Thyroid gland (tissue), 4 donors: ENCODE measurements at regions not wholly inside any gene's neighbourhood (a gene's known extent, or its start where the extent isn't known, plus 50 kb on each side); places are given as distances from the start of the nearest gene placed in this dataset.

Source experiments
- DNase-seq, 2 donors: peaks; one replicate each; pipeline ENCODE4 v3.0.0-alpha.2; 2019
- H3K27ac ChIP-seq, 3 donors: fragments of 200-600 bp; sonication (generic); 1 replicate in 2 of 3; 2 replicates in 1 of 3; pipeline ENCODE4 v1.5.1; 2016 to 2019; ENCODE audit warnings: mild to moderate bottlenecking in 1 of 3, moderate library complexity in 1 of 3
- H3K27me3 ChIP-seq: fragments of 200-600 bp; sonication (generic); one replicate; pipeline ENCODE4 v1.5.1; 2019
- H3K36me3 ChIP-seq, 2 donors: fragments of 200-600 bp; sonication (generic); one replicate each; pipeline ENCODE4 v1.5.1; 2016 to 2019
- H3K4me1 ChIP-seq, 2 donors: fragments of 200-600 bp; sonication (generic); one replicate each; pipeline ENCODE4 v1.5.1; 2017 to 2019
- H3K4me3 ChIP-seq, 3 donors: fragments of 200-600 bp; sonication (generic); replicated peaks in 1 of 3; 1 replicate in 2 of 3; 2 replicates in 1 of 3; pipeline ENCODE4 v1.5.1; 2016; ENCODE audit warnings: mild to moderate bottlenecking in 1 of 3
- H3K9me3 ChIP-seq: fragments of 200-600 bp; sonication (generic); one replicate; pipeline ENCODE4 v1.5.1; 2017
- CTCF ChIP-seq, 6 experiments: fragments of 200-600 bp in 3 of 6; fragments of 450-650 bp in 3 of 6; sonication (generic) in 3 of 6; IDR thresholded peaks; one replicate each; pipeline ENCODE4 v1.5.1; 2016 to 2019; ENCODE audit warnings: antibody characterized with exemption in 6 of 6, mild to moderate bottlenecking in 2 of 6, inconsistent platforms in 1 of 6, moderate library complexity in 1 of 6
- POLR2A ChIP-seq, 2 donors: fragments of 450-650 bp; IDR thresholded peaks; one replicate each; pipeline ENCODE4 v1.6.1; 2017; ENCODE audit warnings: antibody characterized with exemption in 2 of 2, mild to moderate bottlenecking in 2 of 2, moderate library complexity in 1 of 2
- WGBS, 2 donors: methylation state at CpG; one replicate each; pipeline ENCODE4 v1.1.5; 2017; 5-methylcytosine and 5-hydroxymethylcytosine counted together
- intact Hi-C: fragments of 100-400 bp; cut with DNase I; formaldehyde crosslinking; loops from one replicate; pipeline ENCODE4 v1.15.1; 2023

- Histone ChIP-seq H3K4me1 (no peaks in the 10 kb centered on the region), H3K27ac (no peak overlapping the region), H3K4me3 (no peak overlapping the region), H3K9me3 (no peaks in the 10 kb centered on the region), H3K36me3 (no peaks in the 10 kb centered on the region), H3K27me3 (no peaks in the 10 kb centered on the region)
- 87 to 90% methylated on average over 24 to 25 of the region's 25 CpGs for WGBS, 2 donors
- no peak for TF ChIP-seq CTCF (IDR thresholded peaks at IDR 0.05)
- no peak for TF ChIP-seq POLR2A (IDR thresholded peaks at IDR 0.05)
- no peak for DNase-seq
- intact Hi-C loops = no loop called here
These were observed 373.9 kb downstream of the GLRX3 start for GRCh38 chr10:130509881-130510689.

- H3K4me3 ChIP-seq = no peak overlapping the region
- H3K9me3 ChIP-seq = no peaks in the 10 kb centered on the region
- no peak overlapping the region for H3K27ac ChIP-seq
- no peak for DNase-seq
- no peaks in the 10 kb centered on the region for H3K27me3 ChIP-seq
- TF ChIP-seq CTCF (IDR thresholded peaks at IDR 0.05) = no peak
- intact Hi-C loops = no loop called here
- 87 to 88% methylated on average over 9 of the region's 9 CpGs for WGBS, 2 donors
- no peaks in the 10 kb centered on the region for H3K4me1 ChIP-seq
- no peaks in the 10 kb centered on the region for H3K36me3 ChIP-seq
These were observed 374.6 kb downstream of the GLRX3 start for GRCh38 chr10:130510755-130511154.

GRCh38 chr10:130511766-130512165, 375.6 kb downstream of the GLRX3 start:
- WGBS, 2 donors = 64 to 69% methylated on average over 10 of the region's 10 CpGs

GRCh38 chr10:130512936-130513335, 376.7 kb downstream of the GLRX3 start:
- H3K4me1 ChIP-seq = no peaks in the 10 kb centered on the region
- 75 to 83% methylated on average over 1 of the region's 1 CpG for WGBS, 2 donors
- no peak overlapping the region for H3K4me3 ChIP-seq
- H3K27ac ChIP-seq = no peak overlapping the region
- H3K36me3 ChIP-seq = no peaks in the 10 kb centered on the region
- DNase-seq = no peak
- intact Hi-C loops = no loop called here
- H3K9me3 ChIP-seq = no peaks in the 10 kb centered on the region
- TF ChIP-seq POLR2A (IDR thresholded peaks at IDR 0.05) (no peak), CTCF (IDR thresholded peaks at IDR 0.05) (no peak)
- no peaks in the 10 kb centered on the region for H3K27me3 ChIP-seq

More at GRCh38 chr10:130511766-130512165, 375.6 kb downstream of the GLRX3 start:
- no peaks in the 10 kb centered on the region for H3K36me3 ChIP-seq
- intact Hi-C loops = no loop called here
- H3K27me3 ChIP-seq = no peaks in the 10 kb centered on the region
- no peaks in the 10 kb centered on the region for H3K9me3 ChIP-seq
- TF ChIP-seq CTCF (IDR thresholded peaks at IDR 0.05) = no peak
- H3K27ac ChIP-seq = no peak overlapping the region
- no peak overlapping the region for H3K4me3 ChIP-seq
- H3K4me1 ChIP-seq = no peaks in the 10 kb centered on the region
- DNase-seq = no peak

GRCh38 chr10:130513686-130514476, 377.7 kb downstream of the GLRX3 start:
- Histone ChIP-seq H3K9me3 (no peaks in the 10 kb centered on the region), H3K4me3 (no peak overlapping the region), H3K4me1 (no peaks in the 10 kb centered on the region), H3K27me3 (no peaks in the 10 kb centered on the region), H3K36me3 (no peaks in the 10 kb centered on the region), H3K27ac (no peak overlapping the region)
- TF ChIP-seq CTCF (IDR thresholded peaks at IDR 0.05) (no peak), POLR2A (IDR thresholded peaks at IDR 0.05) (no peak)
- DNase-seq = no peak
- intact Hi-C loops = no loop called here
- 89% methylated on average over 13 of the region's 13 CpGs for WGBS, 2 donors
